Osteocyte (in vitro differentiated cells): ENCODE measurements at regions not wholly inside any gene's neighbourhood (a gene's known extent, or its start where the extent isn't known, plus 50 kb on each side); places are given as distances from the start of the nearest gene placed in this dataset.

Source experiments
- DNase-seq: peaks from one replicate; pipeline ENCODE4 v3.0.0; 2021; ENCODE audit warnings: mixed read lengths; ENCODE audit not compliant: unreplicated experiment; ENCODE audit errors: extremely low spot score
- H3K27ac Mint-ChIP-seq: one replicate; pipeline ENCODE4 v1.8.0; 2021; ENCODE audit warnings: mild to moderate bottlenecking, mixed read lengths; ENCODE audit not compliant: unreplicated experiment
- H3K27me3 Mint-ChIP-seq: one replicate; pipeline ENCODE4 v1.8.0; 2021; ENCODE audit warnings: mixed read lengths; ENCODE audit not compliant: unreplicated experiment
- H3K36me3 Mint-ChIP-seq: one replicate; pipeline ENCODE4 v1.8.0; 2021; ENCODE audit warnings: mixed read lengths; ENCODE audit not compliant: unreplicated experiment
- H3K4me1 Mint-ChIP-seq: one replicate; pipeline ENCODE4 v1.8.0; 2021; ENCODE audit warnings: mixed read lengths; ENCODE audit not compliant: unreplicated experiment
- H3K4me3 Mint-ChIP-seq: one replicate; pipeline ENCODE4 v1.8.0; 2021; ENCODE audit warnings: mild to moderate bottlenecking, moderate library complexity, mixed read lengths; ENCODE audit not compliant: unreplicated experiment
- H3K9me3 Mint-ChIP-seq: one replicate; pipeline ENCODE4 v1.8.0; 2021; ENCODE audit warnings: mixed read lengths; ENCODE audit not compliant: unreplicated experiment
- CTCF ChIP-seq: fragments of 200-600 bp; sonication (generic); IDR thresholded peaks from 2 replicates; pipeline ENCODE4 v1.5.0; 2021; ENCODE audit warnings: antibody characterized with exemption, mild to moderate bottlenecking, moderate library complexity

GRCh38 chr22:47287516-47287915 lies 525.1 kb downstream of the TBC1D22A start:
- Mint-ChIP-seq H3K36me3 (no peaks in the 10 kb centered on the region), H3K27me3 (no peaks in the 10 kb centered on the region), H3K4me1 (no peaks in the 10 kb centered on the region), H3K4me3 (no peak overlapping the region), H3K9me3 (peaks cover 8% of the 10 kb centered on the region), H3K27ac (no peak overlapping the region)
- no peak for DNase-seq
- TF ChIP-seq CTCF: no peak

DNA sequence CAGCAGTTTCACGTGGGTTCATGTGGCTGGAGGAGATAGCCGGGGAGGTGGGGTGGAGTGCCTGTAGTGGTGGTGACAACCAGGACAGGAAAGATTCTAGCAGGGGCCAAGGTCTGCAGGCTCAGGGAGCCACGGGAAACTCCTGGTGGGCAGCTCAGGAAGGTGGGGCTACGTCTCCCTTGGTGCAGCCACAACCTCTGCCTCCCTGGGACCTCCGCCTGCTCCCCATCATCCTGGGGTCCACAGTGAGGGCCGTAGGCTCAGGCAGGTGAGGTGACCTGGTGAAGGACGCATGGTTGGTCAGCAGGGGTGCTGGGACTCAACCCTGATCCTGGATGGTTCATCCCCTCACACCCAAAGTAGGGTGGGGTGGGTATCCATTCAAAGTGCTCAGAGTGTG lies 524.1 kb downstream of the TBC1D22A start:
- Mint-ChIP-seq H3K27me3 (no peaks in the 10 kb centered on the region), H3K4me1 (no peaks in the 10 kb centered on the region), H3K36me3 (no peaks in the 10 kb centered on the region), H3K27ac (no peak overlapping the region), H3K9me3 (peaks cover 8% of the 10 kb centered on the region), H3K4me3 (no peak overlapping the region)
- TF ChIP-seq CTCF: no peak
- DNase-seq: no peak

DNA sequence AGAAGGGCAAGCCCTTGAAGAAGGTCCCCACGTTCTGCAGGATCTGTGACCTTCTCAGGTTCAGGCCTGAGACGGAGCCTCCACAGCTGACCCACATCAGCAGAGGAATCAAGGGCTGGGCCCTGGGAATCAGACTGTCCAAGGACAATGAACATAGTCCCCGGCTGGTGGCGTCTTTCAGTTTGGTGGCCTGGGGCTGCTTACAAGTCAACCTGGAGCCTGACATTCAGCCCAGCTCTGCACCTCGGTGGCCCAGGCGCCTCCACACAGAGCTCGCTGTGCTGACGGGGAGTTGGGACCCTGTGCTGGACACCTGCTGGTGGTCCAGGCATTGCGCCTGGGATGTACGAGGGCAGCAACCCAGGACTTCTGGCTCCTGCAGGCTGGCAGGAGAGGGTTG lies 523.5 kb downstream of the TBC1D22A start:
- DNase-seq: no peak
- Mint-ChIP-seq H3K4me3 (no peak overlapping the region), H3K27me3 (no peaks in the 10 kb centered on the region), H3K4me1 (no peaks in the 10 kb centered on the region), H3K9me3 (peaks cover 7% of the 10 kb centered on the region), H3K36me3 (no peaks in the 10 kb centered on the region), H3K27ac (no peak overlapping the region)
- no peak for TF ChIP-seq CTCF

DNA sequence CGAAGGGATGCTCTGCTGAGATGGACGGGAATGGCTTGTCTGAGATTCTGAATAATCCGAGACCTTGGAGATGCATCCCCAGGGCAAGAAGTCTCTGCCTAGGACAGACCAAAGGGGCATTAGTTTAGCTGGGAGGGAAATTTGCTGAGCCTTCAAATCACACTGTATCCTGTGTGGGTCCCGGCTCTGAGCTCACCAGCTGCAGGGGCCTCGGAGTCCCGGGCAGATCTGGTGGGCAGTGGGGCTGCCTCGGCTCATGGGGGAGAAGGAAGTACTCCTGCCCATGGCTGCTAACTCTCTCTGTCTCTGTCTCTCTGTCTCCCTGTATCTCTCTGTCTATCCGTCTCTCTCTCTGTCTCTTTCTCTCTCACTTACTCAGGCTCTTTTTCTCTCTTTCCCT lies 522.4 kb downstream of the TBC1D22A start:
- DNase-seq: no peak
- no peak for TF ChIP-seq CTCF
- peaks cover 4% of the 10 kb centered on the region for H3K9me3 Mint-ChIP-seq
- H3K27ac Mint-ChIP-seq: no peak overlapping the region
- H3K4me1 Mint-ChIP-seq: no peaks in the 10 kb centered on the region
- H3K4me3 Mint-ChIP-seq: no peak overlapping the region
- no peaks in the 10 kb centered on the region for H3K36me3 Mint-ChIP-seq
- H3K27me3 Mint-ChIP-seq: no peaks in the 10 kb centered on the region

DNA sequence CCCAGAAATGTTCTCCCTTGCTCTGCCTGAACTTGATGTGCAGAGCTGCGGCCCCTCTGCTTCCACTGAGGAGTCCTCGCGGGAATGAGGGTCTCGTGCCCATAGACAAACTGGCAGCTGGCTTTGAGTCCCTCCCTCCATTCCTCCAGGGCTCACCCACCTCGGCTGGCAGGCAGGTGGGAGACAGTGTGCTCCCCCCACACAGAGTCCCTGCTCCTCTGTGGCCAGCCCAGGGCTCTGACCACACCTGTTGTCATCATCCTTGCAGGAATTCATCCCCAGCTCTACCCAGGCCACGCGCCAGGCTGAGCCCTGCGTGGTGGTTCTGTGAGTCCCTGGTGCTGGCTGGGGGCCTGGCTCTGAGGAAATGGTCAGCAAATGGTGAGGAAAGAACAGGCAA lies 521.9 kb downstream of the TBC1D22A start:
- Mint-ChIP-seq H3K27ac (no peak overlapping the region), H3K9me3 (peaks cover 4% of the 10 kb centered on the region), H3K4me3 (no peak overlapping the region), H3K36me3 (no peaks in the 10 kb centered on the region), H3K27me3 (no peaks in the 10 kb centered on the region), H3K4me1 (no peaks in the 10 kb centered on the region)
- no peak for TF ChIP-seq CTCF
- no peak for DNase-seq
